Stimulated activated CD4-positive, alpha-beta T cell treated with anti-CD3 and anti-CD28 coated beads, TNF-alpha, amount 100 ng/mL, for 24 hours (primary cell): ENCODE measurements at regions not wholly inside any gene's neighbourhood (a gene's known extent, or its start where the extent isn't known, plus 50 kb on each side); places are given as distances from the start of the nearest gene placed in this dataset.

ENCODE experiments used
- DNase-seq, 3 experiments: peaks; one replicate each; pipeline ENCODE4 v3.0.0-alpha.2; 2020; ENCODE audit warnings: low read depth in 3 of 3

DNA sequence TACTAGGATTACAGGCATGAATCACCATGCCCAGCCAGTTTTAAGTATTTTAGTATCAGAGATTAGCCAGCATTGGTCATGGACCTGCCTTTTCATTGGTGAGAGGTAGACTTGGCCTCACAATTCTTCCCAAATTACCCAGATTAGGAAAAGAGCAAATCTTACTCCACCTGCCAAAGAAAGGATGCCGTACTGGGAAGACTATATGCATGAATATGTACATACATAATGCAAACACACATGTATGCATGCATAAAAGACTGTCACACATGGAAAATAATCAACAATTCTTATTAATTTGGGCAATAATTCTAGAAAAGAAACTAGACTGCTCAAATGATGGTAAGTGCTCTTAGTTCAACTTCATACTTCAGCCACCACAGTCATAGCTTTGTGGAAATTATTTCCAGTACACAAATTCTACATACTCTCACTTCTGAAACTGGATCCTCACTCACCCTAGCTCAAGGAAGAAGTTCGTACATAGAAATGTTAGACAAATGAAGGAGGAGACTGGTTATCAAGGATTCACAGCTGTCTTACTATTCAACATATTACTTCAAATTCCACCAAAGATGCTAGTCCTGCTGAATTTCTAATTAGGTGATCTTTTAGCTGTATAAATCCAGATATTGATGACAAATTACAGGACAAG lies 73.7 kb downstream of the MINAR2 start:
- no peak for DNase-seq

DNA sequence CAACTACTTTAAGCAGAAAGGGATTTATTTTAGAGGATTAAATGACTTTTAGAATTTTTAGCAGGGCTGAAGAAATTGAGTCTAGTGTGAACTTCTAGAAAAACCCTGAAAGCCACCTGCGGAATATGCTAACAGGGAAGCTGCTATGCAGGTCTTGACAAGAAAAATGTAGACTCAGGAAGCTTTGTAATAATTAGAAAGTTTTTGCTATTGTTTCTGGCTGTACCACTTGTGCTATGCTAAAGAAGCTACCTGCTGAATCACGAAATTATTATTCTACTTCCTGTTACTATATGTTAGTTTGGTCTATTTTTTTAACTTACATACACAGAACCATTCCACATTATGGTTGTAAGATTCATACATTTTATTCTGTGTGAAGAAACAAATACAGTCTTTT lies 74.0 kb upstream of the CHSY3 start:
- no peak for DNase-seq

DNA sequence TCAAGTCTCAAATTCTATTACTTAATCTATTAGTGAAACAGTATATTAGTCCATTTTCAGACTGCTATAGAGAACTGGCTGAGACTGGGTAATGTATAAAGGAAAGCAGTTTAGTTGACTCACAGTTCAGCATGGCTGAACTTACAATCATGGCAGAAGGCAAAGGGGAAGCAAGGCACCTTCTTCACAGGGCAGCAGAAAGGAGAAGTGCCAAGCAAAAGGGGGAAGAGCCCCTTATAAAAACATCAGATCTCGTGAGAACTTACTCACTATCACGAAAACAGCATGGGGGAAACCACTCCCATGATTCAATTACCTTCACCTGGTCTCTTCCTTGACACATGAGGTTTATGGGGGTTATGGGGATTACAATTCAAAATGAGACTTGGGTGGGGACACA lies 67.9 kb upstream of the CHSY3 start:
- no peak for DNase-seq

DNA sequence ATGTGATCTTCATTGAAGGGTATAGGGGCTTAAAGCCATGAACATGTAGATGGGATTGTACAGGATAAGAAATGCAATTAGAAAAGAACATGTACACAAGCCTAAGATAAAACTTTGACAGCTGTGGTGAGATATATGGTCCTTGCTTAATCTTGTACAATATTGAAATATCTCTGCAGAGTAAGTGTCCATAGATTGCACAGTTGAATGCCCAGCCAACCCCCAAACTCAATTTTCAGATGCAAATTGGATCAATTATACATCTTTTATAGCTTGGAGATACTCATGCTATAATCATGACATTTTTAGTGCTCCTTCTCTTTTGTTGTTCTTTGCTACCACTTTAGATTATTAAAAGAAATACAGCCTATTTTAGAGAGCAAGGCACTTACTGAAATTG lies 59.5 kb upstream of the CHSY3 start:
- DNase-seq: no peak

DNA sequence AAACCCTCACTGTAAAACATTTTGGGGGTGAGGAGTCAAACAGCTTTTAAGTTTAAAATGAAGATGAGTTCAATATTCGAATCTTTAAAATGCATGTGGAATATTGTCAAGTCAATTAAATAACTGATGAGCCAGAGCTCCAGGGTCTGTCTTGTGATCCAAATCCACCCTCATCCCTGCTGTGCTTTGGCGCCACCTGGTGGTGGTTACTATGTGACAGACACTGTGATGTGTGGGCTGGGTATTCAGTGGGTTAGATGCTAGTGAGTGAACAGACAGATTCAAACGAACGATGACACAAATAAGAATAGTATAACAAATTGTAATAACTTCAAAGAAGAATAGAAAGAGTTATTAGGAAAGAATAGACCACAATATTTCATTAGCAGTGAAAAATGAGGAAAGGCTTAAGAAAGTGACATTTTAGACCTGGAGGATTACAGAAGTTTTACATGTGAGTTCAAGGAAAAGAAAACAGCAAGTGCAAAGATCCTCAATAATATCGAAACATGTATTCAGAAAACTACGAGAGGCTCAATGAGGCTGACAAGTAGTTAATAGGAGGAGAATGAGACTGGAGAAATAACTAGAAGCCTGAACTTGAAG lies 51.4 kb upstream of the CHSY3 start:
- peak; percentile 23 to 68 (median 52) for DNase-seq

DNA sequence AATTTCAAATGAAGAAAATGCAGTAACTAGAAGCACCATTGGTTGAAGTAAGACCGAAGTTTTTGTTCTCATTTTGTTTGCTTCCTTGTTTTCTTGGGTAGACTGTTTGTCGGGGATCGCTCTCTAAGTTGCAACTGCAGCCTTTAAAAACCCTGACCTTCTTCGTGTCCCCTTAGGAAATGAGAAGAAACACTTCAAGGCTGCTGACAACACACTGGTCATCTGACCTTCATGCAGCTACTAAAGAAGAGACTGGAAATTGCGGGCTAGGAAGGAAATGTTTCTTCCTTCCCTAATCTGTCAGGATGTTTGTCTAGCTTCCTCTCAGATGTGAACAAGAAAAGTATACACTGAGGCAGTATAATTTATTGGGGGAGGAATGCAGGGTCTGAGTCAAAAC lies 50.7 kb upstream of the CHSY3 start:
- DNase-seq: no peak
